ENCODE measurements at regions not wholly inside any gene's neighbourhood (a gene's known extent, or its start where the extent isn't known, plus 50 kb on each side); places are given as distances from the start of the nearest gene placed in this dataset.

DNA sequence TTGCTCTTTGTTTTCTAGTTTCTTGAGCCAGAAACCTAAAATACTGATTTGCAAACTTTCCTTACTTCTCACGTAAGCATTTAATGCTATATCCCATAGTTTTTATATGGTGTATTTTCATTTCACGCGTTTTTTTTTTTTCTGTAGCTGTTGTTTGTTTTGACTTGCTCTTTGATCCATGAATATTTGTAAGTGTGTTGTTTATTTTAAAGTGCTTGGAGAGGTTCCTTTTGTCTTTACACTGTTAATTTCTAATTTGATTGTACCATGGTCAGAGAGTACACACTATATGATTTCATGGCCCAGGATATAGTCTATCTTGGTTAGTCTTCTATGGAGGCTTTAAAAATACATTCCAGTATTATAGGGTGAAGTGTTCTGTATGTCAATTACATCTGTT lies 84.8 kb upstream of the RNF217 start:
- DNase-seq (ENCODE audit: low spot score), result no peak
- Histone ChIP-seq H3K27ac (no peak overlapping the region), H3K9me2 (replicated peaks; ENCODE audit: insufficient read depth) (no peaks in the 10 kb centered on the region), H3K4me1 (ENCODE audit: insufficient read depth) (no peaks in the 10 kb centered on the region), H3K36me3 (replicated peaks; ENCODE audit: insufficient read depth, low read depth) (no peaks in the 10 kb centered on the region), H3K79me2 (no peaks in the 10 kb centered on the region), H3K27me3 (no peaks in the 10 kb centered on the region), H3K9me3 (ENCODE audit: low read depth) (no peaks in the 10 kb centered on the region), H3K4me3 (no peak overlapping the region), H4K20me1 (ENCODE audit: insufficient read depth, poor library complexity, severe bottlenecking) (no peaks in the 10 kb centered on the region), H2AFZ (no peak overlapping the region), H3K4me2 (no peak overlapping the region)
- TF ChIP-seq, protein P1, sequence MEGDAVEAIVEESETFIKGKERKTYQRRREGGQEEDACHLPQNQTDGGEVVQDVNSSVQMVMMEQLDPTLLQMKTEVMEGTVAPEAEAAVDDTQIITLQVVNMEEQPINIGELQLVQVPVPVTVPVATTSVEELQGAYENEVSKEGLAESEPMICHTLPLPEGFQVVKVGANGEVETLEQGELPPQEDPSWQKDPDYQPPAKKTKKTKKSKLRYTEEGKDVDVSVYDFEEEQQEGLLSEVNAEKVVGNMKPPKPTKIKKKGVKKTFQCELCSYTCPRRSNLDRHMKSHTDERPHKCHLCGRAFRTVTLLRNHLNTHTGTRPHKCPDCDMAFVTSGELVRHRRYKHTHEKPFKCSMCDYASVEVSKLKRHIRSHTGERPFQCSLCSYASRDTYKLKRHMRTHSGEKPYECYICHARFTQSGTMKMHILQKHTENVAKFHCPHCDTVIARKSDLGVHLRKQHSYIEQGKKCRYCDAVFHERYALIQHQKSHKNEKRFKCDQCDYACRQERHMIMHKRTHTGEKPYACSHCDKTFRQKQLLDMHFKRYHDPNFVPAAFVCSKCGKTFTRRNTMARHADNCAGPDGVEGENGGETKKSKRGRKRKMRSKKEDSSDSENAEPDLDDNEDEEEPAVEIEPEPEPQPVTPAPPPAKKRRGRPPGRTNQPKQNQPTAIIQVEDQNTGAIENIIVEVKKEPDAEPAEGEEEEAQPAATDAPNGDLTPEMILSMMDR (IDR thresholded peaks at IDR 0.05; ENCODE audit: poor library complexity), result no peak
- TF ChIP-seq EZH2phosphoT487 (IDR thresholded peaks at IDR 0.05; ENCODE audit: low read depth, severe bottlenecking, unreplicated experiment) (no peak), EZH2 (IDR thresholded peaks at IDR 0.05; ENCODE audit: borderline replicate concordance) (no peak)
- WGBS (ENCODE audit: low lambda C conversion rate, missing lambda C conversion rate), result 66% methylated on average over 3 of the region's 3 CpGs

DNA sequence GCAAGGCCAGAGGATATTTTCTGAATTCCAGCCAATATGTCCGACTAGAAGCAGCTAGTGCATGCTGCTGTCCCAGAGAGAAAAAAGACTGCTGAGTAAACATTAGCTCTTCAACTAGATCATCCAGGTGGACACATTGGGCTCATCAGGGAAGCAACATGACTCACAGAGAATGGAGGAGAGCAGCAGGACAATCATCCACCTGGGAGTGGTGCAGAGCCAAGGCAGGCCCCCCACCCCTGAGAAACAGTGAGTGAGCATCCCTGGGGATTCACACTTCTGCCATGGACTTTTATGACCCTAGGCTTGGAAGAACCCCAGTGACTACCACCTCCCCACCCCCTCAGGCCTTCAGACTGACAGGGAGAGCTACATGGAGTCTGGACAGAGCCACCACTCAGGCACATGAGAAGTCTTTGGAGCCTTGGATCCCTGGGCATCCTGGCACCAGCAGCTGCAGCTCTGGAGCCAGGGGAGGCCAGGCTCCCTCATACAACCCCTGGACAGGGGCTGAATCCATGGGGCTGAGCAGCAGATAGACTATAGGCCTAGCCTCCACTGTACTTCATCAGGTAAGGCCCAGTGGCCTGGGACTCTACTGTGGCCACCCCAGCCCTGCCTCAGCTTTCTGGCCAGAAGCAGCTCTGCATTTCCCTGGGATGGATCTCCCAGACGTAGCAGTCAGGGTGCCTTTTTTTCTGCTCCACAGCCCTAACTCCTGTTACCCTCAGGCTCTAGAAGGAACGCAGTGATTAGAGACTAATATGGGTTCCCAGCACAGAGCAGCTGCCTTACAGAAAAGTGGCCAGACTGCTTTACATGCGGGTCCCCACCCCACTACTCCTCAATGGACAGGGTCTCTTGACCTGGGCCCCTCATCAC lies 82.9 kb upstream of the RNF217 start:
- DNase-seq (ENCODE audit: low spot score), result no peak
- Histone ChIP-seq H3K9me3 (ENCODE audit: low read depth) (no peaks in the 10 kb centered on the region), H3K36me3 (replicated peaks; ENCODE audit: insufficient read depth, low read depth) (no peaks in the 10 kb centered on the region), H2AFZ (no peak overlapping the region), H3K27ac (no peak overlapping the region), H3K4me2 (no peak overlapping the region), H3K4me3 (no peak overlapping the region), H3K4me1 (ENCODE audit: insufficient read depth) (no peaks in the 10 kb centered on the region), H3K79me2 (no peaks in the 10 kb centered on the region), H3K27me3 (no peaks in the 10 kb centered on the region), H3K9me2 (replicated peaks; ENCODE audit: insufficient read depth) (no peaks in the 10 kb centered on the region), H4K20me1 (ENCODE audit: insufficient read depth, poor library complexity, severe bottlenecking) (no peaks in the 10 kb centered on the region)
- 75% methylated on average over 4 of the region's 4 CpGs for WGBS (ENCODE audit: low lambda C conversion rate, missing lambda C conversion rate)
- TF ChIP-seq, protein P1 (IDR thresholded peaks at IDR 0.05; ENCODE audit: poor library complexity), result no peak
- TF ChIP-seq EZH2phosphoT487 (IDR thresholded peaks at IDR 0.05; ENCODE audit: low read depth, severe bottlenecking, unreplicated experiment) (no peak), EZH2 (IDR thresholded peaks at IDR 0.05; ENCODE audit: borderline replicate concordance) (no peak)

DNA sequence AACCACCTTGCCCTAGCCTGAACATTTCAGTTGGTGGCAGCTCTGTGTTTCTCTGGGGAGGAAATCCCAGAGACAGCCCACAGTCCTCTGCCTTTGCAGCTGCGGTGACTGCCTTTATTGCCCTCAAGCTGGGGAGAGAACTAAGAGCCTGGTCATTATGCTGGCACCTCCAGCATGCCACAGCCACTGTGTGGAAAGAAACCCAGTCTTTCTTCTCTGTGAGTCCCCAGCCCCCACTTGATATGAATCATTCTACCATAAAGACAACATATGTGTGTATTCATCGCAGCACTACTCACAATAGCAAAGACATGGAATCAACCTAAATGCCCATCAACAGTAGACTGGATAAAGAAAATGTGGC lies 82.3 kb upstream of the RNF217 start:
- Histone ChIP-seq H4K20me1 (ENCODE audit: insufficient read depth, poor library complexity, severe bottlenecking) (no peaks in the 10 kb centered on the region), H3K9me3 (ENCODE audit: low read depth) (no peaks in the 10 kb centered on the region), H3K9me2 (replicated peaks; ENCODE audit: insufficient read depth) (no peaks in the 10 kb centered on the region), H3K79me2 (no peaks in the 10 kb centered on the region), H3K27ac (no peak overlapping the region), H3K27me3 (no peaks in the 10 kb centered on the region), H3K36me3 (replicated peaks; ENCODE audit: insufficient read depth, low read depth) (no peaks in the 10 kb centered on the region), H3K4me1 (ENCODE audit: insufficient read depth) (no peaks in the 10 kb centered on the region), H3K4me2 (no peak overlapping the region), H3K4me3 (no peak overlapping the region), H2AFZ (no peak overlapping the region)
- no peak for DNase-seq (ENCODE audit: low spot score)
- 94% methylated on average over 2 of the region's 2 CpGs for WGBS (ENCODE audit: low lambda C conversion rate, missing lambda C conversion rate)
- TF ChIP-seq EZH2phosphoT487 (IDR thresholded peaks at IDR 0.05; ENCODE audit: low read depth, severe bottlenecking, unreplicated experiment), result no peak
- TF ChIP-seq, protein P1 (IDR thresholded peaks at IDR 0.05; ENCODE audit: poor library complexity), result no peak
- no peak for TF ChIP-seq EZH2 (IDR thresholded peaks at IDR 0.05; ENCODE audit: borderline replicate concordance)
